Activated CD8-positive, alpha-beta memory T cell treated with anti-CD3 and anti-CD28 coated beads for 48 hours (primary cell): ENCODE measurements at regions not wholly inside any gene's neighbourhood (a gene's known extent, or its start where the extent isn't known, plus 50 kb on each side); places are given as distances from the start of the nearest gene placed in this dataset.
"Not testable (repeated sequence)": the region's sequence is repeated elsewhere in the genome, so short reads cannot be mapped to it uniquely, and the experiment has no call there.

Source experiments
- DNase-seq, 3 experiments: peaks; one replicate each; pipeline ENCODE4 v3.0.0-alpha.2; 2020; ENCODE audit warnings: low read depth in 2 of 3, low spot score in 2 of 3

DNA sequence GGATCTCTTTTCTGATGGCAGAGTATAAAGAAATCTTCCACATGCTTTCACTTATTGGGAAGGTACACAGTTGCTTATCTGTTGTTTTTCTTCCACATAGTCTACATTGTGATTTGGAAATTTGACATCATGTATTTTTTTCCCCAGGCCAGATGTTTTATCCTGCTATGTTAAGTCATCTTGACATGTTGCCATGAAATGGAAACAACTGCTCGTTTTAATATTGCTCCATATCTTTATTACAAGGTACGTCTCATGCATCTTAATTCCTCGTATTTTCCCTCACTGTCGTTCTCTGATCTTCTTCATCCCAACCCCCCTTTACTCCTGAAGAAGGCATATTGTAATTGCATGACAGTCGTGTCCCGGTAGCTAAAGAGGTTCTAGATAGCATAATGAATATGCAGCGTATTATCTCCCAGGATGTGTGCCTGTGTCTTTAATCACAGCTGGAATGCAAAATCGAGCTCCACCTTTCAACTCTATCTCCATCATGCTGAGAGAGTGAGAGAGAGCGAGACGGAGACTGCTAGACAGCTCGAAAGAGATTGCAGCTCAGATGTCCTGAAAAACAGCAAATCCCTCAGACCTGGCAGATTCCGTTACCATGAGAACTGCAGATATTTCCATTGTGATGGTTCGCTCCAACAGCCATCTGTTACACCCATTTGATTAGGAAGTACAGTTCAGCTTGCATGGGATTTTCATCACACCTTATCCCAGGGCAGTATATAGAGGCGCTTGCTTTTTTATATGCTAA, 281.7 kb downstream of the TMEM38B start:
- DNase-seq, result no peak

- DNase-seq, result no peak
Observed at GRCh38 chr9:105978336-105978735, 284.0 kb downstream of the TMEM38B start.

GRCh38 chr9:105978826-105979225, 284.5 kb downstream of the TMEM38B start:
- DNase-seq, result no peak

GRCh38 chr9:105979290-105979689, 284.9 kb downstream of the TMEM38B start:
- no peak for DNase-seq

DNA sequence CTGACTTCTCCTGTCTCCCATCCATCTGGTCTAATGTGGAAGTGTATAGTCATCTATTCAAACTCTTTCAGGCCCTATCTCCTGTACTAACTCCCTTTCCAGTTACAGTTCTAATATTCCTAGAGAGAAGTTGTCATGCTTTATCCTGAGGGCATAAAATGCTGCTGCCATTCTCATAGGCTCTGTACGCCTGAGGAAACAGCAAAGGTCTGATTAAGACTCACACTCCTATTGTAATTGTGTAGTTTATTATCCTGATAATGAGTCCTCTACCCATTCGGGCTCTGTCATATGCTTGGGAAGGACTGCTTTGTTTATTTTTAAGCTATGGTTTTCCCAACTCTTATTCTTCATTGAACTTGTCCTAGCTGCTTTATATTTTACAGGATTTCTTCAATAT, 290.4 kb downstream of the TMEM38B start:
- no peak for DNase-seq

- DNase-seq, result no peak
Observed at GRCh38 chr9:105993116-105993854, 298.9 kb downstream of the TMEM38B start.

- no peak for DNase-seq
Observed at GRCh38 chr9:105993921-105994715, 299.8 kb downstream of the TMEM38B start.

DNA sequence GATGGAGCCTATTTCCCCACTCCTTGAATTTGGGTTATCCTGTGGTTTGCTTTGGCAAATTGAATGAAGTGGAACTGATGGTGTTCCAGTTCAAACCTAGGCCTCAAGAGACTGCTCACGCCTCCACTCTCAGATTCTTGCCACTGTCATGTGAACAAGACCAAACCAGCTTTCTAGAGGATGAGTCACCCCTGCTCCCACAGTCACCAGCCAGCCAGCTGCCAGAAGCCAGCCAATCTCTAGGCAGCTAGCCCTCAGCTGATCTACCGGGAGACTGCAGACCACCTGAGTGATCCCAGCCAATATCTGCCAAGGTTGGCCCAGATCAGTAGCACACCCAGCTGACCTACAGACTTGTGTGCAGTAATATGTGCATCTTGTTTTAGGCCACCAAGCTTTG, 300.6 kb downstream of the TMEM38B start:
- DNase-seq, result no peak

DNA sequence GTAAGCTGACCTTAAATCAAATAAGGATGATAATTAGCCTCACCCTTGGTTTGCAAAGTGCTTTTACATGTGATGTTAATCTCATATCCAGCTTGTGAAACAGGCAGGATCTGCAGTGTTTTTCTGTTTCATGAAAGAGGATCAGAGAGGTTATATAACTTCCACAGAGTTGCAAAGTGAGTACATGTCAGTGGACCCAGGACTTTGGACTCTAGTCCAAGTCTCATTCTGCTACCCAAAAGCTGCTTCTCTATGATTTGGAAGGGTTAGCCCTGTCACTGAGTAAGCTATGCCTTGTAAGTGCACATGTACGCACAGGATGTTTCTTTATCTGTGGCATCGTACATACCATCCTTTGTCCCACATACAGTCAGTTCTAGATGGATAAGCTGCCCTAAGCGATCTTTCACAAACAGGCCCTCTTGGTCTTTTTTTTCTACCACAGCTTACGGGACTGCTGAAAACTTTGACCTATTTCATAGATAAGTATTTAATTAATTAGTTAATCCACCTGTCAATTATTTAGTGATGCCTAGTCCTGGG, 322.9 kb downstream of the TMEM38B start:
- no peak for DNase-seq

DNA sequence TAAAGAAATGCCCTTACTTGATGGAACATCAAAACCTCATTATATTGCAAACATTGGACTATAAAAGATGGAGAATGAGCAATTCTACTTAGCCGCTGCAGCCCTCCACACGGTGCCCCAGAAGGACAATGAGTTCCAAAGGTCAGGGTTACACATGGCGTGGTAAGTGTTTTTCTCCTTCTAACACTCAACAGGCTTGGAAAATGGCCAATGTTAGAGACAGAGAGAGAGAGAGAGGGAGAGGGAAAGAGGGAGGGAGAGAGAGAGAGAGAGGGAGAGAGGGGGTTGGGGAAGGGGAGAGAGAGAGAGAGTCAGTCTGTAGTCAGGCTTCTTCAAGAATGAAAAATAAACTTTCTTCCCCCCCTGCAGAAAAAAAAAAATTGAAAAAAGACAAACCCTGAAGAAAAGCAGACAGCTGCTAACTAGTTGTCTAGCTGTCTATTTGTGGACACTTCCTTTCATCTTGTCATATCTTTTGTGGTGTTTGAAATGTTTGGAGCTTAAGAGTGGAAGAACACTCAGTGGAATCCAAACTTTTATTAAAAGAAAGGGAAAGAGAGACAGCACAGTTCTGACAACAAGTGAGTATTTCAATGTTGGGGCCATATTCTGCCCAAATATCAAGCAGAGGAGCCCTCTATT, 324.8 kb downstream of the TMEM38B start:
- no peak for DNase-seq

GRCh38 chr9:106019702-106020101, 325.4 kb downstream of the TMEM38B start:
- DNase-seq, result no peak

GRCh38 chr9:106020186-106020585, 325.8 kb downstream of the TMEM38B start:
- no peak for DNase-seq

GRCh38 chr9:106023455-106023854, 329.1 kb downstream of the TMEM38B start:
- no peak for DNase-seq

GRCh38 chr9:106025453-106025852, 331.1 kb downstream of the TMEM38B start:
- no peak for DNase-seq

DNA sequence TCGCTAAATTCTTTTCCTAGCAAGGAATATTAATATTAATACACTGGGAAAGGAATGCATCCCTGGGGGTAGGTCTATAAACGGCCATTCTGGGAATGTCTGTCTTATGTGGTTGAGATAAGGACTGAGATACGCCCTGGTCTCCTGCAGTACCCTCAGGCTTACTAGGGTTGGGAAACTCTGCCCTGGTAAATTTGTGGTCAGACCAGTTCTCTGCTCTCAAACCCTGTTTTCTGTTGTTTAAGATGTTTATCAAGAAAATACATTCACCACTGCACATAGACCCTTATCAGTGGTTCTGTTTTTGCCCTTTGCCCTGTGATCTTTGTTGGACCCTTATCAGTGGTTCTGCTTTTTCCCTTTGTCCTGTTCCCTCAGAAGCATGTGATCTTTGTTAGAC, 335.8 kb downstream of the TMEM38B start:
- DNase-seq, result not testable (repeated sequence)

- DNase-seq, result no peak
Observed at GRCh38 chr9:106032978-106033377, 338.6 kb downstream of the TMEM38B start.

DNA sequence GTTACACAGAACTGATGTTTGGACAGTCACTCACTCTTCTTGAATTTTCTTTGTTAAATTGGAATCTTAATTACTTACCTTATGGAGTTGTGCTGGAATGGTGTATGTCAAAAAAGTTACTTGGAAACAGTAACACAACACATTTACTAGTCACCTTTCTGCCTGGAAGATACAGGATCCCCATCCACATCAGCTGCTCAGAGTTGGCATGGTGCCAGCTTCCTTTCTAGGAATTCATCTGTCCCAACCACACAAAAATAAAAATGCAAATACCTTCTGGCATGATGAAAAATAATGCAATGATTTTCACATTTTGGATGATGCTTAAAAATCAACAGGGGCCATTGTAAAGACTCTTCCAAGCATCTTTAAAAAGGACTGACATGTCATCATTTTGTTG, 341.5 kb downstream of the TMEM38B start:
- DNase-seq, result no peak

GRCh38 chr9:106038266-106039001, 344.1 kb downstream of the TMEM38B start:
- no peak for DNase-seq

DNA sequence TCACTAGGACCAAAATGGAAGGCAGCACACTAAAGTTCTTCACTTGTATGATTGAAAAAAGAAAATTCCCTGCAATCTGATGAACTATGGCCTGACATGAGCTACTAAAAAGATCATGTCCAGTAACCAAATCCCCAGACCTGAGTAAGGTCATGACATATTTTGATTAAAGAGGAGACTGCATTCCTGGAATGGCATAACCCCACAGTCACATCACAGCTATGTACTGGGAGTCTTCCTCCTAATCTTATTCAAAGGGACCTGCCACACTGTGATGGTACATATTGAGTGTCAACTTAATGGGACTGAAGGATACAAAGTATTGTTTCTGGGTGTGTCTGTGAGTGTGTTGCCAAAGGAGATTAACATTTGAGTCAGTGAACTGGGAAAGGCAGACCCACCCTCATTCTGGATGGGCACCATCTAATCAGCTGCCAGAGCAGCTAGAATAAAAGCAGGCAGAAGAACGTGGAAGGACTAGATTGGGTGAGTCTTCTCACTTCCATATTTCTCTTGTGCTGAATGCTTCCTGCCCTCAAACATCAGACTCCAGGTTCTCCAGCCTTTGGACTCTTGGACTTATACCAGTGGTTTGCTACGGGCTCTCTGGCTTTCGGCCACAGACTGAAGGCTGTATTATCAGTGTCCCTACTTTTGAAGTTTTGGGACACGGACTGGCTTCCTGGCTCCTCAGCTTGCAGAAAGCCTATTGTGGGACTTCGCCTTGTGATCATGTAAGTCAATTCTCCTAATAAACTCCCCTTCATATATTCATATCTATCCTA, 345.0 kb downstream of the TMEM38B start:
- DNase-seq, result no peak

GRCh38 chr9:106041920-106042319, 347.6 kb downstream of the TMEM38B start:
- not testable (repeated sequence) for DNase-seq
